H1 (cell line): ENCODE measurements at regions not wholly inside any gene's neighbourhood (a gene's known extent, or its start where the extent isn't known, plus 50 kb on each side); places are given as distances from the start of the nearest gene placed in this dataset.

Experiments used
- CTCF ChIA-PET: fragments of 300-600 bp; sonication (Branson Sonifier 250); formaldehyde crosslinking; loops from one replicate; lab custom pipeline; 2021; ENCODE audit not compliant: partially characterized antibody; lab: Charles Lee
- POLR2A ChIA-PET: fragments of 300-600 bp; sonication (Branson Sonifier 250); formaldehyde crosslinking; loops from one replicate; lab custom pipeline; 2021; ENCODE audit warnings: inconsistent platforms; ENCODE audit not compliant: partially characterized antibody; lab: Charles Lee
- DNase-seq, 2 experiments: peaks; one replicate each; pipeline versions ENCODE4 v3.0.0 to v3.0.0-alpha.2; 2010 to 2022; ENCODE audit warnings: low spot score in 2 of 2, low read depth in 1 of 2, mixed read lengths in 1 of 2
- FAIRE-seq: peaks from 2 replicates; lab custom pipeline; 2011; peaks lifted over from hg19 to GRCh38; lab: Jason Lieb, UNC
- H2AFZ ChIP-seq: 2 replicates; pipeline ENCODE4 v1.8.1; 2012; ENCODE audit warnings: low read length, inconsistent platforms
- H2AK5ac ChIP-seq: 2 replicates; pipeline ENCODE4 v1.6.1; 2013; ENCODE audit warnings: low read depth, low read length
- H2BK120ac ChIP-seq: replicated peaks from 2 replicates; pipeline ENCODE3; 2013; ENCODE audit warnings: low read depth, low read length, inconsistent platforms
- H2BK12ac ChIP-seq: 2 replicates; pipeline ENCODE4 v1.6.1; 2013; ENCODE audit warnings: low read depth, low read length
- H2BK15ac ChIP-seq: 2 replicates; pipeline ENCODE4 v1.6.1; 2013; ENCODE audit warnings: low read length
- H2BK20ac ChIP-seq: 2 replicates; pipeline ENCODE4 v1.6.1; 2013; ENCODE audit warnings: low read length
- H2BK5ac ChIP-seq: 2 replicates; pipeline ENCODE4 v1.6.1; 2013; ENCODE audit warnings: low read depth, low read length
- H3K14ac ChIP-seq: 2 replicates; pipeline ENCODE4 v1.6.1; 2013; ENCODE audit warnings: inconsistent platforms; ENCODE audit not compliant: insufficient read length
- H3K18ac ChIP-seq: 2 replicates; pipeline ENCODE4 v1.6.1; 2013; ENCODE audit warnings: low read length; ENCODE audit errors: extremely low read depth
- H3K23ac ChIP-seq: 2 replicates; pipeline ENCODE4 v1.6.1; 2013; ENCODE audit warnings: inconsistent platforms; ENCODE audit not compliant: insufficient read length
- H3K23me2 ChIP-seq: 2 replicates; pipeline ENCODE4 v1.6.1; 2013; ENCODE audit warnings: low read depth, low read length
- H3K27ac ChIP-seq: 2 replicates; pipeline ENCODE4 v1.6.1; 2011; ENCODE audit warnings: low read depth, low read length, inconsistent platforms
- H3K27me3 ChIP-seq, 4 experiments: replicated peaks in 1 of 4; 1 replicate in 1 of 4; 2 replicates in 3 of 4; pipeline versions ENCODE4 v1.6.1 to v1.8.1; 2011 to 2013; ENCODE audit warnings: low read length in 3 of 4, mild to moderate bottlenecking in 3 of 4, inconsistent platforms in 2 of 4, mixed read lengths in 2 of 4, moderate library complexity in 1 of 4; ENCODE audit not compliant: control insufficient read depth in 3 of 4, insufficient read depth in 3 of 4; ENCODE audit errors: extremely low read depth in 1 of 4
- H3K36me3 ChIP-seq, 4 experiments: 2 replicates each; pipeline versions ENCODE4 v1.6.1 to v1.8.1; 2011 to 2013; ENCODE audit warnings: mild to moderate bottlenecking in 4 of 4, low read length in 3 of 4, moderate library complexity in 2 of 4, control low read depth in 1 of 4, inconsistent platforms in 1 of 4; ENCODE audit not compliant: insufficient read depth in 4 of 4, control insufficient read depth in 2 of 4
- H3K4ac ChIP-seq: replicated peaks from 2 replicates; pipeline ENCODE3; 2013; ENCODE audit warnings: low read length, low read depth, mixed read lengths, inconsistent platforms; ENCODE audit not compliant: insufficient read length
- H3K4me1 ChIP-seq, 4 experiments: replicated peaks in 1 of 4; 1 replicate in 1 of 4; 2 replicates in 3 of 4; pipeline versions ENCODE4 v1.6.1 to v1.8.1; 2011 to 2013; ENCODE audit warnings: low read length in 3 of 4, inconsistent platforms in 2 of 4, mixed read lengths in 1 of 4; ENCODE audit not compliant: insufficient read depth in 4 of 4, control insufficient read depth in 3 of 4
- H3K4me2 ChIP-seq, 2 experiments: 2 replicates each; pipeline versions ENCODE4 v1.6.1 to v1.8.1; 2011 to 2013; ENCODE audit warnings: low read depth in 2 of 2, low read length in 2 of 2, control low read depth in 1 of 2, inconsistent platforms in 1 of 2, mild to moderate bottlenecking in 1 of 2; ENCODE audit not compliant: insufficient read depth in 1 of 2
- H3K4me3 ChIP-seq, 4 experiments: fragments of 200-600, 300-600 bp in 1 of 4; sonication (generic), shearing (Covaris generic), sonication (Bioruptor Twin) in 1 of 4; 2 replicates each; pipeline versions ENCODE4 v1.5.1 to v1.8.1; 2011 to 2016; ENCODE audit warnings: low read length in 4 of 4, low read depth in 3 of 4, control low read depth in 2 of 4, inconsistent platforms in 2 of 4, mild to moderate bottlenecking in 2 of 4, mixed read lengths in 1 of 4, moderate library complexity in 1 of 4; ENCODE audit not compliant: insufficient read depth in 2 of 4; ENCODE audit errors: extremely low read depth in 1 of 4
- H3K56ac ChIP-seq: replicated peaks from 2 replicates; pipeline ENCODE3; 2013; ENCODE audit warnings: low read depth, mild to moderate bottlenecking, mixed read lengths, low read length, inconsistent platforms; ENCODE audit not compliant: insufficient read length
- H3K79me1 ChIP-seq: 2 replicates; pipeline ENCODE4 v1.6.1; 2013; ENCODE audit warnings: low read depth, low read length, control low read depth
- H3K79me2 ChIP-seq, 2 experiments: 2 replicates each; pipeline versions ENCODE4 v1.6.1 to v1.8.1; 2012 to 2013; ENCODE audit warnings: low read length in 2 of 2, mild to moderate bottlenecking in 2 of 2, inconsistent platforms in 1 of 2; ENCODE audit not compliant: insufficient read depth in 2 of 2, control insufficient read depth in 1 of 2
- H3K9ac ChIP-seq, 4 experiments: replicated peaks in 1 of 4; 1 replicate in 1 of 4; 2 replicates in 3 of 4; pipeline versions ENCODE4 v1.6.1 to v1.8.1; 2011 to 2013; ENCODE audit warnings: low read depth in 3 of 4, low read length in 3 of 4, control low read depth in 2 of 4, mild to moderate bottlenecking in 2 of 4, moderate library complexity in 2 of 4, inconsistent platforms in 1 of 4; ENCODE audit errors: extremely low read depth in 1 of 4
- H3K9me3 ChIP-seq, 2 experiments: 2 replicates each; pipeline versions ENCODE4 v1.6.1 to v1.8.1; 2012 to 2013; ENCODE audit warnings: mild to moderate bottlenecking in 2 of 2, moderate library complexity in 2 of 2, control low read depth in 1 of 2, inconsistent platforms in 1 of 2, low read depth in 1 of 2, low read length in 1 of 2, mixed read lengths in 1 of 2; ENCODE audit not compliant: insufficient read depth in 2 of 2
- H4K20me1 ChIP-seq, 2 experiments: replicated peaks in 1 of 2; 2 replicates each; pipeline versions ENCODE3 to v1.8.1; 2011 to 2013; ENCODE audit warnings: inconsistent platforms in 2 of 2, low read length in 2 of 2, mild to moderate bottlenecking in 1 of 2; ENCODE audit not compliant: insufficient read depth in 2 of 2, control insufficient read depth in 1 of 2
- H4K5ac ChIP-seq: 2 replicates; pipeline ENCODE4 v1.6.1; 2013; ENCODE audit warnings: low read length, low read depth, mixed read lengths, inconsistent platforms; ENCODE audit not compliant: insufficient read length
- H4K8ac ChIP-seq: 2 replicates; pipeline ENCODE4 v1.8.0; 2013; ENCODE audit warnings: mild to moderate bottlenecking, moderate library complexity, low read length, inconsistent platforms; ENCODE audit not compliant: insufficient read depth; ENCODE audit errors: extremely low read depth
- H4K91ac ChIP-seq: replicated peaks from 2 replicates; pipeline ENCODE3; 2013; ENCODE audit warnings: low read length, mixed read lengths, inconsistent platforms; ENCODE audit not compliant: insufficient read length
- ASH2L ChIP-seq: fragments of 200-600, 300-600 bp; sonication (generic); IDR thresholded peaks from one replicate; pipeline ENCODE4 v1.7.1; 2017; ENCODE audit warnings: low read length
- ATF3 ChIP-seq: IDR thresholded peaks from 2 replicates; pipeline ENCODE4 v1.6.1; 2011; ENCODE audit warnings: low read depth, mild to moderate bottlenecking, low read length; ENCODE audit not compliant: insufficient read depth
- CTCF ChIP-seq, 3 experiments: IDR thresholded peaks; 1 replicate in 2 of 3; 2 replicates in 1 of 3; pipeline versions ENCODE4 v1.5.1 to v1.6.1; 2011; ENCODE audit warnings: low read length in 3 of 3, mild to moderate bottlenecking in 3 of 3, inconsistent platforms in 2 of 3, low read depth in 1 of 3, moderate library complexity in 1 of 3; ENCODE audit not compliant: insufficient read depth in 1 of 3; ENCODE audit errors: control extremely low read depth in 1 of 3
- EGR1 ChIP-seq: IDR thresholded peaks from 2 replicates; pipeline ENCODE4 v1.6.1; 2011; ENCODE audit warnings: low read depth, low read length, borderline replicate concordance
- JUND ChIP-seq: IDR thresholded peaks from 2 replicates; pipeline ENCODE4 v1.6.1; 2011; ENCODE audit warnings: mild to moderate bottlenecking, improper control_type of control experiment, low read length
- RAD21 ChIP-seq, 2 experiments: IDR thresholded peaks in 1 of 2; conservative IDR thresholded peaks in 1 of 2; 2 replicates each; pipeline ENCODE4 v1.6.1; 2011; ENCODE audit warnings: low read depth in 2 of 2, low read length in 2 of 2, improper control_type of control experiment in 1 of 2, inconsistent platforms in 1 of 2, mild to moderate bottlenecking in 1 of 2, moderate library complexity in 1 of 2
- RNF2 ChIP-seq: fragments of 200-900, 300-1000 bp; sonication (generic); IDR thresholded peaks from 2 replicates; pipeline ENCODE4 v1.7.1; 2016; ENCODE audit warnings: borderline replicate concordance, low read depth, mild to moderate bottlenecking, antibody characterized with exemption, low read length; ENCODE audit not compliant: poor library complexity, severe bottlenecking; ENCODE audit errors: missing control alignments
- WGBS, 2 experiments: shearing (Covaris generic) in 1 of 2; methylation state at CpG; one replicate each; pipeline versions ENCODE4 v1.1.6 to v1.1.7; 2013 to 2015; ENCODE audit warnings: low lambda C conversion rate in 2 of 2, mixed read lengths in 2 of 2, inconsistent platforms in 1 of 2, low coverage in 1 of 2, missing lambda C conversion rate in 1 of 2; ENCODE audit not compliant: insufficient replicate concordance in 2 of 2, insufficient coverage in 1 of 2, insufficient read length in 1 of 2; ENCODE audit errors: extremely low coverage in 1 of 2, missing lambda C conversion rate in 1 of 2; 5-methylcytosine and 5-hydroxymethylcytosine counted together

GRCh38 chr12:66779466-66779865 is 100.6 kb upstream of the GRIP1 start:
- Histone ChIP-seq H2BK15ac (no peak overlapping the region), H3K9ac (no peak overlapping the region), H3K4me2 (no peak overlapping the region), H3K56ac (no peak overlapping the region), H3K4ac (no peak overlapping the region), H4K20me1 (peaks cover 0 to 2% of the 10 kb centered on the region in 2 experiments), H2AFZ (no peak overlapping the region), H2BK12ac (no peak overlapping the region), H3K9me3 (no peaks in the 10 kb centered on the region), H2BK120ac (no peak overlapping the region), H2BK5ac (no peak overlapping the region), H3K27me3 (no peaks in the 10 kb centered on the region), H3K23me2 (no peaks in the 10 kb centered on the region), H3K14ac (no peak overlapping the region), H3K18ac (no peak overlapping the region), H3K23ac (no peak overlapping the region), H3K79me1 (no peaks in the 10 kb centered on the region), H3K4me1 (no peaks in the 10 kb centered on the region), H4K91ac (no peak overlapping the region), H3K36me3 (no peaks in the 10 kb centered on the region), H2AK5ac (no peak overlapping the region), H2BK20ac (no peak overlapping the region), H4K5ac (no peak overlapping the region), H3K4me3 (no peak overlapping the region), H3K79me2 (no peaks in the 10 kb centered on the region), H4K8ac (no peak overlapping the region), H3K27ac (no peak overlapping the region)
- TF ChIP-seq EGR1 (no peak), RNF2 (no peak), CTCF (IDR thresholded peaks at IDR 0.05; ENCODE audit: control extremely low read depth in 1 of 3, insufficient read depth in 1 of 3, low read depth in 1 of 3, low read length in 3 of 3) (no peak), RAD21 (IDR thresholded peaks at IDR 0.05 in 1 of 2, conservative IDR thresholded peaks at IDR 0.05 in 1 of 2; ENCODE audit: low read depth in 2 of 2, low read length in 2 of 2) (no peak), ASH2L (no peak), ATF3 (no peak), JUND (no peak)
- WGBS, 2 experiments, result 83% methylated on average over 3 of the region's 3 CpGs; no CpG with 5 or more reads in 1 of the 2 experiments
- no peak for DNase-seq
- no peak for FAIRE-seq
- POLR2A ChIA-PET, result no interaction called here
- CTCF ChIA-PET, result interaction anchor here (0.7 to 0.9 kb wide), 2 partner anchors 231 to 272 kb away, joined by 3 read pairs; no protein-coding TSS in a partner anchor
